ENCODE measurements at regions not wholly inside any gene's neighbourhood (a gene's known extent, or its start where the extent isn't known, plus 50 kb on each side); places are given as distances from the start of the nearest gene placed in this dataset.

- H3K27me3 ChIP-seq (ENCODE audit: insufficient read depth, low read length) = no peaks in the 10 kb centered on the region
- no peak for DNase-seq (ENCODE audit: insufficient read length, low spot score, missing footprints)
- no peaks in the 10 kb centered on the region for H3K36me3 ChIP-seq (ENCODE audit: insufficient read depth, low read length)
- TF ChIP-seq, protein P1, sequence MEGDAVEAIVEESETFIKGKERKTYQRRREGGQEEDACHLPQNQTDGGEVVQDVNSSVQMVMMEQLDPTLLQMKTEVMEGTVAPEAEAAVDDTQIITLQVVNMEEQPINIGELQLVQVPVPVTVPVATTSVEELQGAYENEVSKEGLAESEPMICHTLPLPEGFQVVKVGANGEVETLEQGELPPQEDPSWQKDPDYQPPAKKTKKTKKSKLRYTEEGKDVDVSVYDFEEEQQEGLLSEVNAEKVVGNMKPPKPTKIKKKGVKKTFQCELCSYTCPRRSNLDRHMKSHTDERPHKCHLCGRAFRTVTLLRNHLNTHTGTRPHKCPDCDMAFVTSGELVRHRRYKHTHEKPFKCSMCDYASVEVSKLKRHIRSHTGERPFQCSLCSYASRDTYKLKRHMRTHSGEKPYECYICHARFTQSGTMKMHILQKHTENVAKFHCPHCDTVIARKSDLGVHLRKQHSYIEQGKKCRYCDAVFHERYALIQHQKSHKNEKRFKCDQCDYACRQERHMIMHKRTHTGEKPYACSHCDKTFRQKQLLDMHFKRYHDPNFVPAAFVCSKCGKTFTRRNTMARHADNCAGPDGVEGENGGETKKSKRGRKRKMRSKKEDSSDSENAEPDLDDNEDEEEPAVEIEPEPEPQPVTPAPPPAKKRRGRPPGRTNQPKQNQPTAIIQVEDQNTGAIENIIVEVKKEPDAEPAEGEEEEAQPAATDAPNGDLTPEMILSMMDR (IDR thresholded peaks at IDR 0.05; ENCODE audit: extremely low read depth, low read depth, low read length) = no peak
- H3K27ac ChIP-seq (ENCODE audit: low read depth, low read length) = no peak overlapping the region
- no peaks in the 10 kb centered on the region for H4K20me1 ChIP-seq (ENCODE audit: insufficient read depth, low read length)
- H3K4me2 ChIP-seq (ENCODE audit: insufficient read depth, low read length) = no peak overlapping the region
- no peaks in the 10 kb centered on the region for H3K4me1 ChIP-seq (ENCODE audit: insufficient read depth, low read length)
- H3K4me3 ChIP-seq (ENCODE audit: insufficient read depth, low read length) = no peak overlapping the region
- H3K79me2 ChIP-seq (ENCODE audit: insufficient read depth, low read length) = no peaks in the 10 kb centered on the region
- H2AFZ ChIP-seq (ENCODE audit: low read length) = no peak overlapping the region
- H3K9me3 ChIP-seq (ENCODE audit: low read depth, low read length) = peaks cover 9% of the 10 kb centered on the region
Measured at GRCh38 chr1:95703046-95703445, 469.0 kb downstream of the RWDD3 start.

DNA sequence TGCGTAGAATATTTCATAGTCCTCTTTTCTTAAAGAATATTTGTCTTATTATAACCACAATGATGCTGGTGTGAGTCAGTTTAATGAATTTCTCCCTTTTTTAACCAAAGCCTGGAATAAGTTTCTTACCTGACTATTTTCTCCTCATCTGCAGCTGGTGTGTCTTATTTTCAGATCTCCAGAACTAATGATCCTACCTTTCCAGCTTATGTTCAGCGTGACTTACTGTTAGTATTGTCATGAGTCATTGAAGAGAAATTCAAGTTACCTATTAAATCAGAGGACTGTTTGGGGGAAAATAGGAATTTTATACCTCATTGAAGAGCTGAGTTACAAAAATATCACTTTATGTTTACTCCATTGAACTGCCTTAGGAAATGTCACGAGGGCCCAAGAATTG, 482.1 kb downstream of the RWDD3 start:
- Histone ChIP-seq H3K4me3 (ENCODE audit: insufficient read depth, low read length) (no peak overlapping the region), H4K20me1 (ENCODE audit: insufficient read depth, low read length) (no peaks in the 10 kb centered on the region), H3K4me2 (ENCODE audit: insufficient read depth, low read length) (no peak overlapping the region), H3K79me2 (ENCODE audit: insufficient read depth, low read length) (no peaks in the 10 kb centered on the region), H3K36me3 (ENCODE audit: insufficient read depth, low read length) (no peaks in the 10 kb centered on the region), H3K4me1 (ENCODE audit: insufficient read depth, low read length) (no peaks in the 10 kb centered on the region), H3K27ac (ENCODE audit: low read depth, low read length) (no peak overlapping the region), H2AFZ (ENCODE audit: low read length) (no peak overlapping the region), H3K27me3 (ENCODE audit: insufficient read depth, low read length) (no peaks in the 10 kb centered on the region), H3K9me3 (ENCODE audit: low read depth, low read length) (no peaks in the 10 kb centered on the region)
- TF ChIP-seq, protein P1 (IDR thresholded peaks at IDR 0.05; ENCODE audit: extremely low read depth, low read depth, low read length) = no peak
- no peak for DNase-seq (ENCODE audit: insufficient read length, low spot score, missing footprints)

DNA sequence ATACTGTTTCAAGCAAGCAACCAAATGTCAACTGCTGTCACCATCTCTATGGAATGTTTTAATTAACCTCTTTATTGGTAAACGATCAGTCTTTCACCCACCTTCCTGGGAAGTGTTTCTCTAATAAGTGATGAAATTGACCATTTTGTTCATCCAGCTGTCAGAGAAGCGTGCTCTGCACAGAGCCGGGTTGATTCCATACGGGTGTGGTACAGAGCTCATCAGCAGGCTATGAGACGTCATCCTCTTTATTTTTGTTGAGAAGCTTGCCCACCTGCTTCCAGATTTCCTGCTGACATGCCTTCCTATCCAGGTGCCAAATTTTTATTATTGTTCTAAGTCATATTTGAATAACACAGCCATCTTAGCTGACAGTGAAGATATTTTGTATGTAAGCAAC, 482.5 kb downstream of the RWDD3 start:
- no peaks in the 10 kb centered on the region for H3K4me1 ChIP-seq (ENCODE audit: insufficient read depth, low read length)
- H3K27ac ChIP-seq (ENCODE audit: low read depth, low read length) = no peak overlapping the region
- no peak overlapping the region for H3K4me3 ChIP-seq (ENCODE audit: insufficient read depth, low read length)
- no peaks in the 10 kb centered on the region for H3K79me2 ChIP-seq (ENCODE audit: insufficient read depth, low read length)
- DNase-seq (ENCODE audit: insufficient read length, low spot score, missing footprints) = no peak
- no peaks in the 10 kb centered on the region for H3K36me3 ChIP-seq (ENCODE audit: insufficient read depth, low read length)
- H3K4me2 ChIP-seq (ENCODE audit: insufficient read depth, low read length) = no peak overlapping the region
- H4K20me1 ChIP-seq (ENCODE audit: insufficient read depth, low read length) = no peaks in the 10 kb centered on the region
- no peaks in the 10 kb centered on the region for H3K9me3 ChIP-seq (ENCODE audit: low read depth, low read length)
- H2AFZ ChIP-seq (ENCODE audit: low read length) = no peak overlapping the region
- TF ChIP-seq, protein P1 (IDR thresholded peaks at IDR 0.05; ENCODE audit: extremely low read depth, low read depth, low read length) = no peak
- H3K27me3 ChIP-seq (ENCODE audit: insufficient read depth, low read length) = no peaks in the 10 kb centered on the region

DNA sequence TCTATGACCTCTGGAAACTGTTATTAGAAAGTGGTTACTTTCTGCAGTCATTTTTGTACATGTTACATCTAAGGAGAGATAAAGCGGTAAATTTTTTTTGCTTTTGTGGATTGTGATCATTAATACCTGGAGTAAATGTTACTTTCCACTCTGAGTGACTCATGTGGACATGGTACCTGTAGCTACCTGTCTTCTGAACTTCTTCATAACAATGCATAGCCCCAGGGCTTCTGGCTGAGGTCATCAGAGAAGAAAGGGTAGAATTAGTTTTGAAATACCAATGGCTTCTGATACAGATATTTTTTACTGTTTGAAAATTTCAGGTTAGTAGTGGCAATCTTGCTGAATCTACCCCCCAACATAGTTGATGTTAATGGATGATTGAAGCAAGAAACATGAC, 489.3 kb downstream of the RWDD3 start:
- Histone ChIP-seq H3K4me3 (ENCODE audit: insufficient read depth, low read length) (no peak overlapping the region), H3K4me1 (ENCODE audit: insufficient read depth, low read length) (no peaks in the 10 kb centered on the region), H3K27me3 (ENCODE audit: insufficient read depth, low read length) (no peaks in the 10 kb centered on the region), H3K4me2 (ENCODE audit: insufficient read depth, low read length) (no peak overlapping the region), H2AFZ (ENCODE audit: low read length) (no peak overlapping the region), H4K20me1 (ENCODE audit: insufficient read depth, low read length) (no peaks in the 10 kb centered on the region), H3K27ac (ENCODE audit: low read depth, low read length) (no peak overlapping the region), H3K79me2 (ENCODE audit: insufficient read depth, low read length) (no peaks in the 10 kb centered on the region), H3K9me3 (ENCODE audit: low read depth, low read length) (no peaks in the 10 kb centered on the region), H3K36me3 (ENCODE audit: insufficient read depth, low read length) (no peaks in the 10 kb centered on the region)
- no peak for DNase-seq (ENCODE audit: insufficient read length, low spot score, missing footprints)
- TF ChIP-seq, protein P1 (IDR thresholded peaks at IDR 0.05; ENCODE audit: extremely low read depth, low read depth, low read length) = no peak
